PC-9 (cell line): ENCODE measurements at regions not wholly inside any gene's neighbourhood (a gene's known extent, or its start where the extent isn't known, plus 50 kb on each side); places are given as distances from the start of the nearest gene placed in this dataset.

ENCODE experiments used
- BruUV-seq: library from RNA; stranded (reverse); fragments of 400-500 nt; replicated peaks from 2 replicates; lab custom pipeline; 2021; lab: Mats Ljungman, UMichigan
- CTCF ChIA-PET: fragments of 300-600 bp; sonication (Branson Sonifier 250); formaldehyde crosslinking; loops from one replicate; lab custom pipeline; 2022; ENCODE audit warnings: antibody characterized with exemption; lab: Charles Lee
- POLR2A ChIA-PET: fragments of 300-600 bp; sonication (Branson Sonifier 250); formaldehyde crosslinking; loops from one replicate; lab custom pipeline; 2022; ENCODE audit warnings: antibody characterized with exemption; ENCODE audit not compliant: unreplicated experiment; lab: Charles Lee
- DNase-seq, 2 experiments: peaks; one replicate each; pipeline versions ENCODE4 v3.0.0 to v3.0.0-alpha.2; 2015 to 2022; ENCODE audit warnings: mixed read lengths in 1 of 2
- H2AFZ ChIP-seq: fragments of 200-600 bp; sonication (generic); 2 replicates; pipeline ENCODE4 v1.8.1; 2017; ENCODE audit warnings: antibody characterized with exemption
- H3F3A ChIP-seq: fragments of 200-600 bp; sonication (generic); 2 replicates; pipeline ENCODE4 v1.8.1; 2017; ENCODE audit warnings: antibody characterized with exemption, mild to moderate bottlenecking, low read depth; ENCODE audit not compliant: insufficient read depth
- H3K27ac ChIP-seq: fragments of 200-600 bp; sonication (generic); 2 replicates; pipeline ENCODE4 v1.6.1; 2016; ENCODE audit warnings: mixed run types
- H3K27me3 ChIP-seq: fragments of 200-600 bp; sonication (generic); 2 replicates; pipeline ENCODE4 v1.6.1; 2016; ENCODE audit warnings: low read depth, mixed run types; ENCODE audit not compliant: insufficient read depth
- H3K36me3 ChIP-seq: fragments of 200-600 bp; sonication (generic); 2 replicates; pipeline ENCODE4 v1.6.1; 2016; ENCODE audit warnings: low read depth, mixed run types
- H3K4me1 ChIP-seq: fragments of 200-600 bp; sonication (generic); replicated peaks from 2 replicates; pipeline ENCODE4 v1.6.1; 2016; ENCODE audit warnings: mixed run types; ENCODE audit not compliant: insufficient read depth
- H3K4me2 ChIP-seq: fragments of 200-600 bp; sonication (generic); 2 replicates; pipeline ENCODE4 v1.6.1; 2017; ENCODE audit warnings: mixed run types
- H3K4me3 ChIP-seq: fragments of 200-600 bp; sonication (generic); 2 replicates; pipeline ENCODE4 v1.6.1; 2016; ENCODE audit warnings: mixed run types
- H3K79me2 ChIP-seq: fragments of 200-600 bp; sonication (generic); 2 replicates; pipeline ENCODE4 v1.6.1; 2017; ENCODE audit warnings: low read depth, mixed run types
- H3K9me2 ChIP-seq: fragments of 200-600 bp; sonication (generic); 2 replicates; pipeline ENCODE4 v1.8.1; 2017; ENCODE audit warnings: mild to moderate bottlenecking; ENCODE audit not compliant: insufficient read depth
- H3K9me3 ChIP-seq: fragments of 200-600 bp; sonication (generic); 2 replicates; pipeline ENCODE4 v1.8.1; 2016; ENCODE audit warnings: low read depth; ENCODE audit not compliant: insufficient read depth
- H4K20me1 ChIP-seq: fragments of 200-600 bp; sonication (generic); 2 replicates; pipeline ENCODE4 v1.8.1; 2017; ENCODE audit not compliant: insufficient read depth
- CTCF ChIP-seq: fragments of 200-600 bp; sonication (generic); conservative IDR thresholded peaks from 2 replicates; pipeline ENCODE4 v1.6.1; 2017; ENCODE audit warnings: mixed run types, antibody characterized with exemption, mild to moderate bottlenecking, moderate library complexity
- EZH2 ChIP-seq: fragments of 200-600 bp; sonication (generic); IDR thresholded peaks from 2 replicates; pipeline ENCODE4 v1.8.0; 2017; ENCODE audit warnings: antibody characterized with exemption, low read depth
- intact Hi-C: fragments of 100-400 bp; cut with micrococcal nuclease; formaldehyde crosslinking; loops from one replicate; pipeline ENCODE4 v1.10.0; 2022; ENCODE audit not compliant: unreplicated experiment

- no peak for DNase-seq
- peaks cover 6% of the 10 kb centered on the region; the same call in 1 of the 2 replicates for H3K4me1 ChIP-seq
- TF ChIP-seq EZH2 (no peak), CTCF (no peak)
- no peaks in the 10 kb centered on the region for H3K36me3 ChIP-seq
- H4K20me1 ChIP-seq = no peaks in the 10 kb centered on the region
- intact Hi-C loops = no loop called here
- ChIA-PET POLR2A (no interaction called here), CTCF (no interaction called here)
- BruUV-seq = no TSS peak
- no peaks in the 10 kb centered on the region for H3K79me2 ChIP-seq
- no peaks in the 10 kb centered on the region for H3F3A ChIP-seq
- H3K4me3 ChIP-seq = no peak overlapping the region
- H2AFZ ChIP-seq = no peak overlapping the region
- no peaks in the 10 kb centered on the region for H3K9me2 ChIP-seq
- H3K27me3 ChIP-seq = peaks cover 59% of the 10 kb centered on the region
- H3K9me3 ChIP-seq = no peaks in the 10 kb centered on the region
- no peak overlapping the region for H3K27ac ChIP-seq
- no peak overlapping the region for H3K4me2 ChIP-seq
These were observed 74.7 kb downstream of the BUD13 start for GRCh38 chr11:116698080-116698479.

DNA sequence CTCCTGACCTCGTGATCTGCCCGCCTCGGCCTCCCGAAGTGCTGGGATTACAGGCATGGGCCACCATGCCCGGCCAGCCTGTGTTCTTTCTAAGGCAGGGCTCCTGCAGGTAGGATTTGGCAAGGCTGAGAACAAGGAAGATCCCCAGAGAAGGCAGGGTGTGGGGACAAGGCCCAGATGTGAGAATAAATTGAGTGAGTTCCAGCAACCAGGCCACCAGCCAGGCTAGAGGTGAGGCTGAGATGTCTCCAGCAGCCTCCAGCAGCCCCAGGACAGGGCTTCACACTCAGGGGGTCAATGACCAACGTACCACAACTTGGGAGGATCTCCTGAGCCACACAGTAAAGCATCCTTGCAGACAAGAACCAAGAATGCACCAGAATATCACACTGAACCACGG, 75.1 kb downstream of the BUD13 start:
- Histone ChIP-seq H3K4me3 (no peak overlapping the region), H3K36me3 (no peaks in the 10 kb centered on the region), H3K4me2 (no peak overlapping the region), H3K4me1 (peaks cover 6% of the 10 kb centered on the region; the same call in 1 of the 2 replicates), H3K9me2 (no peaks in the 10 kb centered on the region), H3K27ac (no peak overlapping the region), H3K9me3 (no peaks in the 10 kb centered on the region), H3K27me3 (peaks cover 56% of the 10 kb centered on the region), H4K20me1 (no peaks in the 10 kb centered on the region), H2AFZ (no peak overlapping the region), H3K79me2 (no peaks in the 10 kb centered on the region), H3F3A (no peaks in the 10 kb centered on the region)
- TF ChIP-seq EZH2 (no peak), CTCF (no peak)
- no peak for DNase-seq
- CTCF ChIA-PET = no interaction called here
- BruUV-seq = no TSS peak
- intact Hi-C loops = no loop called here
- POLR2A ChIA-PET = no interaction called here

GRCh38 chr11:116697011-116697410, 75.8 kb downstream of the BUD13 start:
- H3K4me2 ChIP-seq = peak overlapping the region; percentile 14; the same call in 1 of the 2 replicates
- intact Hi-C loops = no loop called here
- ChIA-PET CTCF (no interaction called here), POLR2A (no interaction called here)
- TF ChIP-seq CTCF (no peak), EZH2 (no peak)
- H3K4me1 ChIP-seq = peaks cover 6% of the 10 kb centered on the region; the same call in 1 of the 2 replicates
- no peaks in the 10 kb centered on the region for H4K20me1 ChIP-seq
- no peak overlapping the region for H2AFZ ChIP-seq
- DNase-seq = no peak
- no peaks in the 10 kb centered on the region for H3K9me3 ChIP-seq
- H3K4me3 ChIP-seq = no peak overlapping the region
- H3F3A ChIP-seq = no peaks in the 10 kb centered on the region
- no TSS peak for BruUV-seq
- no peaks in the 10 kb centered on the region for H3K79me2 ChIP-seq
- peaks cover 50% of the 10 kb centered on the region for H3K27me3 ChIP-seq
- H3K36me3 ChIP-seq = no peaks in the 10 kb centered on the region
- no peaks in the 10 kb centered on the region for H3K9me2 ChIP-seq
- H3K27ac ChIP-seq = no peak overlapping the region
